ENCODE measurements at regions not wholly inside any gene's neighbourhood (a gene's known extent, or its start where the extent isn't known, plus 50 kb on each side); places are given as distances from the start of the nearest gene placed in this dataset.
A peak's percentile ranks its signal among the peaks of the same experiment; 100 is the strongest.
"Not testable (repeated sequence)": the region's sequence is repeated elsewhere in the genome, so short reads cannot be mapped to it uniquely, and the experiment has no call there.

DNA sequence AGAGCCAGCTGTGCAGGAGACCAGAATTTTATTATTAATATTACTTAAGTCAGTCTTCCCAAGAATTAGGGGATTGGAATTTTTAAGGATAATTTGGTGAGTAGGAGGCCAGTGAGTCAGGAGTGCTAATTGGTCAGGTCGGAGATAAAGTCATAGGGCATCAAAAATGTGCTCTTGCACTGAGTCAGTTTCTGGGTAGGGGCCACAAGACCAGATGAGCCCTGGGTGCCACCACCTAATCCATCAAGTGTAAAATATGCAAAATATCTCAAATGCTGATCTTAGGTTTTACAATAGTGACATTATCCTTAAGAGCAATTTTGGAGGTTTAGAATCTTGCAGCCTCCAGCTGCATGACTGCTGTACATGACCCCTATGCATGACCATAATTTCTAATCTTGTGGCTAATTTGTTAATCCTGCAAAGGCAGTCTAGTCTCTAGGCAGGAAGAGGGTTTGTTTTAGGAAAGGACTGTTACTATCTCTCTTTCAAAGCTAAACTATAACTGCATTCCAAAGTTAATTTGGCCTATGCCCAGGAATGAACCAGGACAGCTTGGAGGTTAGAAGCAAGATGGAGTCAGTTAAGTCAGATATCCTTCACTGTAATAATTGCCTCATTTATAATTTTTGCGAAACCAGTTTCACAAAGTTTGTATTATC, 215.9 kb downstream of the RNF152 start:
- no peak for DNase-seq

DNA sequence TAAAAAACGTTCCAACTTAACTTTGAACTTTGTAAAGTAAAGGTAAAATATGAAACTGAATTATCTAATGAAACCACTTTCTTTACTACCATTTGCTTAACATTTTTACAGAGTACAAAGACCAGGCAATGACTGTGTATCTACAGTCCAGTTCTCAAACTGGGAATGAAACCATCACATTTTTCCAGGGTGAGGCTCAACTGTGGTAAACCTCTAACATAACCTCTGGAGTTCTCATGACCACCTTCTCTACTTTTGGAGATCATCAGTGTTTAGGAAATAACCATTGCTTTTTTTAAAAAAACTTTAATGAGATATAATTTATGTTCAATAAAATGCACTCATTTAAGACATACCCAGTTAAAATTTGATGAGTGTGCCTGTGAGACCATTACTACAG, 223.5 kb downstream of the RNF152 start:
- DNase-seq: no peak

DNA sequence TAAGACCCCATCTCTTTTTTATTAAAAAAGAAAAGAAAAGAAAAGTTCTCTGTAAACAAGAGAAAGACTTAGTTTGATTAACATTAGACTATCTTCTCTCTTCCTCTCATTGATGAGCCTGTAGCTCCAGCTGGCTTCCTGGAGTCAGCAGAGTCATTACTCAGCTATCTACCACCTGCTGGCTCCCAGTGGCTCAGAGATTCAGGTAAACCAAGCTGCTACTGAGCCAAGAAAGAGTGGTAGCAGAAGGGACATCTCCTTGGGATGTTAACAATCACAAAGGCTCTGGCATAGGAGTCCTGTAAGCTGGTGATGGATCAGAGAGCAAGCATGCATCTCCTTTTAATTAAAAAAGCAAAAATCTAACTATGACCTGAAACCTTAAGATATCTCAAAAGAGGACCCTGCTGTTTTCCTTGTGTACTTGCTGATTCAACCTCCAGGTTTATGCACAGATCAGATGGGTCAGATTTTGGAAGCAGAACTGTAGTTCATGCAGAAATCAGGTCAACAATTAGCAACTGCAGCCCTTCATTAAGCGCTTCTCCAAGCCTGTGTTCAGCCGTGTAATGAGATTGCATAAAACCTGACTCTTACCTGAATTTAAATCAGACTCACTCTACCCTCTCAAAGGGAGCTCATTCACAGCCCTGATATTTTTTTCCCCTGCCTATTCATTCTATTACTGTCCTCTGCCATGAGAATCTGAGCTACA, 225.8 kb downstream of the RNF152 start:
- DNase-seq: no peak

DNA sequence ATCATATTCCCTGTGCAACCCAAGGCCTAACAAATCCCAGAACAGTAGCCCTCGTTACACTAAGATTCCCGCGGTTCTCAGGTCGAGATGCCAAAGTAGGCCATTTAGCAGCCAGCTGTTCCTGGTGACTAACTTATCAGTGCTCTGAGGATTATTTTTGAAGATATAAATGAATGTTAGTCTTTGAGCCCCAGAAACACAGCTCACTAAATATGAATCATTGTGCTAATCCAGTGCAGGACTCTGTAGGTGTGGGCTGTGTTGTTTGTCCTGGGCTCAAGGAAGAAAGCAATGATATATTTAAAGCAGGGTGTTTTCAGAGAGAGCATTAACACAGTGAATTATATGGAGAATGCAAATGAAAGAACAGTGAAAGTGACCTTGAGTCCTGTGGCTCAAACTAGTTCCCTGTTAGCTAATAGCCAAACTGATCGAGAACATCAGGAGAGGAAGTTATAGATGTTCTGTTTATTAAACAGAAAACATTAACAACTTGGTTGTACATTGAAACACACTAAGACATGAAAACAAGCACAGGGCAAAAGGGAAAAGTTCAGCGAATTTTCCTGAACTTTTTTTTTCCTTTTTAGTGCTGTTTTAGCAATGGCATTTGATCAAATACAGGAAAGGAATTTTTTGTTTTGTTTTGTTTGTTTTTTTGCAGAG, 228.3 kb downstream of the RNF152 start:
- DNase-seq: no peak

DNA sequence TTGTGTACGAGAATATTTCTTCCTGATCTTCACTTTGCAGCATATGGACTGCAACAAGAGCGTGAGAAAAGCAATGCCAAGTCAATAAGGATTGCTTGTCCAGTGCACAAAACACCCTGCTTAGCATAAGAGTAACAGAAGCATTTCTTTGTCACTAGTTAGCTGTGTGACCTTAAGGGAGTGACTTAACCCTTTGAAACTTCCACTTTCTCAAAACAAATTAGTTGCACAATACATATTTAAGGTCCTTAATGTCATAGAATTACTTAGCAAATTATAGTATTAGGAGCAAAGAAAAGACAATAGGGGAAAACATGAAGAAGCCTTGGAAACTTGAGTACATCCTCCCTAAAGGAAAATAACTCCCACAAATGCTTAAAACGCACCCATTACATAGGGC, 230.1 kb downstream of the RNF152 start:
- no peak for DNase-seq

DNA sequence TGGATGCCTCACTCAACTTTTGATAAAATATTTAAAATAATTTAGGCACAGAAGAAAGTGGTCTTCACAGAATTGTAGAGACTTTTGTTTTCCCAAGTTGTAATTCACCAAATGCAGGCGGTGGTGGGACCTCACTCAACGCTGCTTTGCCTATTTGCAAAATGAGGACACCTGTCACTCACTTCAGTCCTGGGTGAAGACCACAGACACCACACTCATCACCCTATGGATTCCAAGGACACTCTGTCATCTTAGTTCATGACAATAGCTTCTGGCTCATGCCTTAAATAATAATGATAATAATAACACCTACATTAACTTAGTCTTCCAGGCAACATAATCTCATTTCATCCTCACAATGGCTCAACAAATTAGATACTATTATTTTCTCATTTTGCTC, 234.4 kb downstream of the RNF152 start:
- no peak for DNase-seq

DNA sequence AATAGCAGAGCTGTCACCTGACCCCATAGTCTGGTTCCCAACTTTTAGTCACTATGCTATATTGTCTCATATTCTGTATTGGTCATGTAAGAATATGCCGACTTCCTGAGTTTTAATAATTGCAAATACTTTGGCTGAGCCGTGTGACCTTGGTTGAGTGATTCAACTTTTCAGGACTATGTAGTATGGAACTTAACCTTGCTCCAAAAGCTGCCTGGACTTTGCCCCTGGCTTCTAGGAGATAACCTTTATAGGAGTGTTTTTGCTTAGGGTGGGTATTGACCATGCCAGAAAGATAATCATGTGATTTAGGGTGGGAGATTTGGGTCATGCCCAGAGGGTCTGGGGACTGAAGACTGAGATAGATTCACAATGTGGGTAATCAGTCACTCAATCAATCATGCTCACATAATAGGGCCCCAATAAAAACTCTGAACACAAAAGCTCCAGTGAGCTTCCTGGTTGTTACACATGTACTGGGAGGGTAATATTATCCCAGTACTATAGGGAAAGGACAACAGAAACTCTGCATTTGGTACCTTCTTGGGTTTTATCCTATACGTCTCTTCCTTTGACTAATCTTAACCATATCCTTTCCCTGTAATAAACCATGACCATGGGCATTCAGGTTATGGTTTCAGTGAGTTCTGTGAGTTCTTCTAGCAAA, 235.6 kb downstream of the RNF152 start:
- DNase-seq: no peak

DNA sequence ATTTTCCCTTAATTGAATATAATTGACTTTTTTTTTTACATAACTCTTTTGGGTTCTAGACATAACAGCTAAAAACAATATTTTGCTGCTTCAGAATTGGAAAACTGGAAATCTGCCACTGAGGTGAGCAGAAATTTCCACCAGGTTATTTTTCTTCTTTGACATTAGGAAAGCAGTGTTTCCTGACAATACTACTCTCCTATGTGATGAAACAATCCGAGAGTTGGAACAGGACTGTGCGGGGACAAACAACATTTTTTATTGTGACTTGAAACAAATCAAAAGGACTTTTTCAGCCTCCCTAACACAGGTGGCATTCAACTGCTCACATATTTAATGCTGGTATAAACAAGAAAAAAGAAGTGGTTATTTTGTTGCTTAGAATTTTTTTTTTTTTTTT, 237.2 kb downstream of the RNF152 start:
- DNase-seq: no peak

DNA sequence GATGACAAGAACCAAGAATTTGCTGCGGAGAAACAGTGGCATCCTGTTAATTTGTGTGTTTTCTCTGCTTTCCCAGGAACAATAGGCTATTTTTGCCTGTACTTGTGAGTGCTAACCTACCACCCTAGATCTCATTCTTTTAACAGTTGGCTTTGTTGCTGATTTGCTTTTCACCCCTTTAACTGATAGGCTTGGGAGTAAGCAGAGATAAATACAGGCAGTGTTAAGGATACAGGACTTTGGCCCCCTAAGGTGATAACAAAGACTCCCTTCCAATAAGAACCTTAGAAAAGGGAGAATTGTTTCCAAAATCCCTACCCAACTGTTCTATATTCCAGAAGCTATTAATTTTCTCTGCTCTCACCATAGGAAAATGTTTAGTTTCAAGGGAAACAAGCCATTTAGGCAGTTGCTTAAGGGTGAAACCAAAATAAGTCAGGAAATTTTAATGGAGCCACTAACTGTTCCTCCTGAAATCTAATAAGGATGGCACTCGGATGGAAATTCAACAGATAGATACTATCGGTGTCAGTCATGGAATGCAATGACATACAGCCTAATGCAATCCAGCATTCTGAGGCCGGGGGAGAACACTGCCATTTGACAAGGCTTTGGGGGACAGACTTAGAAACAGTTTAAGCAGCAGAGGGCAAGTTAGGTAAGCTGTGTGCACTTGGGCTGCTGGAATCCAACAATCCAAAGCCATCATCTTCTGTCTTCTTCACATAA, 238.8 kb downstream of the RNF152 start:
- DNase-seq: no peak

DNA sequence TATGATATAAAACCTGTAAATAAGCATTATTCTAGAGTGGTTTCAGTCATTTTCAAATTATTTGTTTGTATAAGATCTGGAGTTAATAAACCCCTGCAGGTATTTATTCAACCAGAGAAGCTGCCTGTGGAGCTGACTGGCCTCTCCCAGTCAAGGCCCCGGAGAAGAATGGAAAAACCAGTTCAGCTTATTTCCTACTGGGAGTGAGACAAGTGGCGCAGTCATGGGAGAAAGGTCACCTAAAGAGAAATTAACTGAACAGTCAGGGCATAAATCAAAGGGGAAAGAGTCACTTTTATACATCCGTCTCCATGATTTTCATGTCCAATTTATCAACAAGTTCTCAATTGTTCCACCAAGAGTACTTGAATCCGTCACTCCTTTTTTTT, 240.9 kb downstream of the RNF152 start:
- no peak for DNase-seq

DNA sequence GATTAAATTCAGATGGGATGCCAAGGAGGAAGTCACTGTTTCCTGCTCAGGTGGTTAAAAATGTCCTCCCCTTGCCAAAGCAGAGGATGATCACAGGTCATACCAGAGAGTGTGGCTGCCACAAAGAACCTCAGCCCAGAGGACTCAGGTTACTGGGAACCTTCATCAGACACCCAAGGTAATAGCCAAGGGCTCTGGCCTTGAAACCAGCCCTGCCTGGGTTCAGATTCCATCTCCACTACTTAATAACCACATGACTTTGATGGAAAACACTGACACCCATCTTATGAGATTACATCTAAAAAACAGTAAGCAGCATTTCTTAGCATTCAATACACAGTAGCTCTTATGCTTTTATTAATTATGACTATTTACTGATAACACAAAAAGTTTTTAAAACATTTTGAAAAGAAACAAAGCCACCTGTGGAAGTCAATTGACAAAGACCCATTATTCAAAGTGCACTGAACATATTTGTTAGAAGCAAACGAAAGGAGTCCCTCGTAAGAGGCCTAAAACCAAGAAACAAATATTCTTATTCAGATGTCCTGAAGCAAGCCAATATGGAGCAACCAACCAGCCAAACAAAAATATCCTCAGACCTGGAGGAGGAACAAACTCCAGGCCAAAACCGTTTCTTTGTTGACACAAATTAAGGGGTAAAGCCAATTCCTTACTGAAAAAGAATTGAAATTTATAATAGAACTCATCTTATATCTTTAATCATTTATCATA, 241.5 kb downstream of the RNF152 start:
- no peak for DNase-seq

DNA sequence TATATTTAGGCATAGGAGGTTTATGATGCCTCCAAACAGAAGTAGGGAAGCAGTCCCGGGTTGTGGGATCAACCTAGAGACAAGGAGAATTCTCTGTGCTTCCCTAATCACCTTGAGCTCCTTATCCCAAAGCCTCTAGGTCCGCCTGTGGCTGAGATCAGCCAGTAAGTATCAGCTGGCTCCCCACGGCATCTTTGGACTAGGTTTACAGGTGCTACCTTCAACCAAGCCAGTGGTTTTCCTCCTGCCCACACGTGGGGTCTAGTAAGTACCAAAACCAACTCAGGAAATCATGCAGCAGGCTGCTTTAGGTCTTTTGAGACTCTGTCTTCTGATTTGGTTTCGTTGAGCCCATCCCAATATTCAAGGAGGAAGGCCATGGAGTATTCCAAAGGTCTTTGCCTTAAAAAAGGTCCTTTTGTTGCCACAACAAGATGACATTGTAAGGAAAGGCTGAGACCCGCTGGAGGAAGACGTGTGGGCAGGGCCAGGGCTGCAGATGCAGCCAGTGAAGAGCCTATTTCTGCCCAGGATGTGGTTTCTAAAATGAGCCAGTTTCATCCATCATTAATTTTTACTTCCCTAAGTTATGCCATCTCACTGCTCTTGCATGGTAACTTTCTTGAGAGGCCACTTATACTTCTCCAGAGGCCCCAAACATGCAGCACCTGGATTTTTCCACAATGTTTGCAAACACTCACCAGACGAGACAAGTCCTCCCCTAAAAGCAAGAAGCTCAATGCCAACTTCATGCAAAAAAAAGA, 248.7 kb downstream of the RNF152 start:
- DNase-seq: no peak

DNA sequence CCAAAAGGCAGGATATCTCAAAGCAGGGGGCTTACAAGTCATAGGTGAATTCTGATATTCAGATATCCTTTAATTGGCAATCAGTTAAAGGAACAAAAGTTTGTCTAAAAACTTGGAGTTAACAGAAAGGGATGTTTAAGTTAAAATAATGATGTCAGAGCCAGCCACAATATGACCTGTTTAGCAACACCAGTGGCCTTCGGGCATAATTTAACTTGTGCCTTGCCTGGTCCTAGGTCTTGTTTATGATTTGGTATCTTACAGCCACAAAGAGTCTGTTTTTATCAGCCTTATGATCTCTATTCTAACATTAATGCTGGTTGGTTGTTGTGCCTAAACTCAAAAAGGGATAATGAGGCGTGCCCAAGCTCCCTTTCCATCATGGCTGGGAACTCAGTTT, 252.9 kb downstream of the RNF152 start:
- DNase-seq: no peak

DNA sequence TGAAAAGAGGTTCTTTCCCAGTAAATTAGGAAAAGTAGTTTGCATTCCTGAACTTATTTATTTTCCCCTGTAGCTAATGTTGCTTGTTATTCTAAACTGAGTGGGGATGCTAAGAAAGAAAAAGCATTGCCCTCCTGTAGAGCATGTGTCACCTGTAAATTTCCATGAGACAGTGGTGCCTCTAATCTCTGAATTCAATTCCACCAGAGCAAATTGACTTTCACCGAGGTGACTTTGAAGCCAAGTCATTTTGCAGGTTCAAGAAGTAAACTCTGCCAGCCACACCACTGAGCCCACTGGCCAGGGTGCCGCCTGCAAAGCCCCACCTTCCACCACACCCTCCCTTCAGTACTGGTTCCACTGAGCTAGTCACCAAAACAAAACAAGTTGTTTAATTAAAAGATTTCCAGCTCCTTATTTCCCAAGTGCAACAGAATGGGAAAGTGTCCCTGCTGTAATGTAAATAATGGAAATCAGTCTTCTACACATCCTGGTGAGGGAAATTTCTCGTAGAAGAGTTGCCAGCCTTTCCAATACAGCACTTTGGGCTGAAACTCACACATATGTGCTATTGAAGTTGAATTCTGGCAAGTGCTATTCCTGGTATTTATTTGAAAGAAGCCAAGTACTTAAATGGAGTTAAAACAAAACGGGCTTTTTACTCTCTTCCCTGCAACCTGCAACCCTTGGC, 254.8 kb downstream of the RNF152 start:
- no peak for DNase-seq

DNA sequence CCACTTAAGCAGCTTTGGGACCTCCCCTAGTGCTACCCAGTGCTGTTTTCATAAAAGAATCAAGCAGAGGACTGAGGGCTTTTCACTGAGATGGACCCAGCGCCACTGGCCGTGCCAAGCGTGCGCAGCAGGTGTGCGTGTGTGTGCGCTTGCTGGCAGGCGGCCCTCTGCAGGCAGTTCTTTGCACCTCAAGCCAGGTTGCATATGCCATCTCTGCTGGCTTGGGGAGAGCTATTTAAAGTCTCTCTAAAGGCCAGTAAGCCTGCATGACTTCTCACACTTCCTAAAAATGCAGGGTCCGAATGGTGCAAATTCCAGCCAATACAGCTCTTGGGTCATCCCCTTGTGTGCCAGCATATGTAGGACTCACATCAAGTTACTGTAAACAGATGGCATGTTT, 255.5 kb downstream of the RNF152 start:
- DNase-seq: no peak

DNA sequence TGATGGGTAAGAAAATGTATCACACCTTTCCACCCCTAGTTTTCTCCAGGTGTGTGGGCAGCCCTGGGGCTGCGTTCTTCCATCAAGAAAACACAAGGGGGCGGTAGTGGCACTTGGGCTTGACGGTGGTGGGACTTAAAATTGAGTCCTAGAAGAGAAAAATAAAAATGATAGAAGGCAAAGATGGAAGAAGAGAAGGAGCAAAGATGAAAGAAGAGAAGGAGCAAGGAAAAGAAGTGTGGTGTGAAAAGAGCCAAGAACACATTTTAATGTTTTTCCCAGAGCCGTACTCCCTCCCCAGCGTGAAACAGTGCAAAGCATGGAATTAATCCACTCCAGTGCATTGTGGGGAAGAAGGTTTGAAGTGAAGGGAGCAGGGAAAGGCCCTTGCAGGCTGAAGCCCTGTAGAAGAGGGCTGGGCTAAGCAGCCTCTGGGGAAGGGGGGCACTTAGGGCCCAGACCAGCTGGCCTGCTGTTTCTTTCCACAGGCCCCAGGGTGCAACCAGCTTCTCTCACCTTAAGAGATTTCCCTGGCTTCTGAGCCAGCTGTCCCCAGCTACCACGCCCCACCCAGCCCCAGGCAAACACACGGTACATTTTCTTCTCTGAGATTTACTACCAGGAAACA, 256.8 kb downstream of the RNF152 start:
- DNase-seq: peak; percentile 47

DNA sequence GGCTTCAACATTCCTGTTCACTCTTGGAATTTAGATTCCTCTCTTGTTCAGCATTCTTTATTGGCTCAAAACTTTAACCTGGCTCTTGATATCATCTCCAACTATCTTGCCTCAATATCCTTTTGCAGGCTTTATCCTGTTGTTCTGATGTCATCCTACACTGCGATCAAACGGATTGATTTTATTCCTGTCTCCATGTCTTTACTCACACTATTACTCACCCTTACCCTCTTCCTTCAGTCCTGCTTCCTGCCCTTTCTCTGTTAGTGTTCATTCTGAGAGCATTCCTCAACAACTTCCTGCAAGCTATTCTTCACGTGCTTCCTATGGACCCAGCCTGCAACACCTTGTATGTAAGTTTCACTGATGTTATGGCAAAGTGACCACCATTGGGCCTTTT, 264.7 kb downstream of the RNF152 start:
- DNase-seq: no peak

DNA sequence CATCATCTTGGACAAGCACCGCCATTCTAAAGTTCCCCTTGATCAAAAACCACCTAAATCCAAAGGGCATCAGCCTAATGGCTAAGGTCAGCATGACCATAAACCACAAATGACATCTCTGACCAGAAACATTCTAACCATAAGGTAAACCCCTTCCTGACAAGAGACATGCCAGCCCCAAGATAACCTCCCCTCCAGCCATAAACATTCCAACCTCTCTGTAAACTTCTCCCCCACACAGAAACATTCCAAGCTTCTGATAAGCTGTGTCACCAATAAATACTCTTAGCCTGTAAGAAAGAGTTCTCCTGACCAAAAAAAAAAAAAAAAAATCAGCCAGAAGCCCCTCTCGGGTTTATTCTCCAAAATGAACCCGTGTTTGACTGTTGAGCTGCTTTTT, 268.2 kb downstream of the RNF152 start:
- not testable (repeated sequence) for DNase-seq

DNA sequence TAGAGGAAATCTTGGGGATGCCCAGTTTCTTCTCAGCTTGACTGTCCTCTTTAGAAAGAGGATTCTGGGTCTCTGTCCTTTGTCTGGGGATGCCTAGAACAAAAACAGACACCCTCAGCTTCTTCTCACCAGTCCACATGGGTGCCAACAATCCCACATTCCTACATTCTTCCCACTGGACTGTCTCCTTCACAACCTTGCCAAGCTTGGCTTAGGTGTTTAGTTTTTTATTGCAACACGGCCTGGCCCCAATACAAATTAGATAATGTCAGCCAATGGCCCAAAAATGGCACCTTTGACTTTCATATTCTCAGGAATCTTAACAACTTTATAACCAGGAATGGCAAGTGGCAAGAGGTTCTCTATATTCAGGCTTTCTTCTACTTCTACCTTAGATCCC, 273.0 kb downstream of the RNF152 start:
- no peak for DNase-seq

DNA sequence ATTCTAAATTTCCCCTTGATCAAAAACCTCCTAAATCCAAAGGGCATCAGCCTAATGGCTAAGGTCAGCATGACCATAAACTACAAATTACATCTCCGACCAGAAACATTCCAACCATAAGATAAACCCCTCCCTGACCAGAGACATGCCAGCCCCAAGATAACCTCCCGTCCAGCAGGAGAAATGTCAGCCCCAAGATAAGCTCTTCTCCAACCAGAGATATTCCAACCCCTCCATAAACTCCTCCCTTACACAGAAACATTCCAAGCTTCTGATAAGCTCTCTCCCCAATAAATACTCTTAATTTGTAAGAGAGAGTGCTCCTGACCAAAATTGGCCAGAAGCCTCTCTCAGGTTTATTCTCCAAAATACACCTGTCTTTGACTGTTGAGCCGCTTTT, 274.0 kb downstream of the RNF152 start:
- no peak for DNase-seq

All from activated CD4-positive, alpha-beta T cell treated with anti-CD3 and anti-CD28 coated beads, Interleukin-2, Interleukin-6, amounts not matched to agents 100 ng/mL and 50 ng/mL, durations not matched to agents 16 hours and 8 hours (primary cell).